ENCODE measurements at regions not wholly inside any gene's neighbourhood (a gene's known extent, or its start where the extent isn't known, plus 50 kb on each side); places are given as distances from the start of the nearest gene placed in this dataset.

DNA sequence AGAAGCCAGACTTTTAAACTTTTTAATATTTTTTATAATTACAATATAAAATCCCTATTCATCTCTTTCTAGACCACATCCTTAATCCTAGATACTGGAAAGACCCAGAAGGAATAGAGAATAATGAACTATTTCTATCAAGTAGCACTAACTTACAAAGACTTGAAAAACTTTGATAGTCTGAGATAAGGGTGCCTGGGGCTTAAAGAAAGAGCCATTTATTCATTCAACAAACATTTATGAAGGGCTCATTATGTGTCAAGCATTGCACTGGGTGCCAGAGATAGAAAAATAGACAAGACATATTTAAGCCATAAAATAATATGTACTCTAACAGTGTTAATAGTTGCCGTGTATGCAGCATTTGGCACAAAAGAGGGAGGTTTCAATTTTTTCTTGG is 178.0 kb upstream of the EMCN start:
- Histone ChIP-seq H3K23ac (ENCODE audit: low read depth, low read length, poor library complexity) (no peak overlapping the region), H3K4ac (ENCODE audit: low read length) (no peak overlapping the region), H2BK5ac (ENCODE audit: low read length) (no peak overlapping the region), H2BK12ac (ENCODE audit: low read length) (no peak overlapping the region), H3K14ac (ENCODE audit: low read length) (no peak overlapping the region), H3K4me2 (ENCODE audit: insufficient read depth, low read length, poor library complexity, severe bottlenecking) (no peak overlapping the region), H2AK5ac (ENCODE audit: low read depth, low read length) (no peak overlapping the region), H3K27ac (replicated peaks; ENCODE audit: low read length) (no peak overlapping the region), H3K18ac (ENCODE audit: low read length) (no peak overlapping the region), H3K27me3 (ENCODE audit: control insufficient read depth in 3 of 3, insufficient read depth in 3 of 3, low read depth in 1 of 3, low read length in 3 of 3) (no peaks in the 10 kb centered on the region), H3K36me3 (replicated peaks in 1 of 2; ENCODE audit: control insufficient read depth in 2 of 2, insufficient read depth in 2 of 2, low read length in 2 of 2) (no peaks in the 10 kb centered on the region), H3K4me3 (ENCODE audit: low read length in 2 of 2) (no peak overlapping the region), H3K4me1 (ENCODE audit: control insufficient read depth in 2 of 2, insufficient read depth in 1 of 2, low read depth in 1 of 2, low read length in 2 of 2) (peaks cover 0 to 1% of the 10 kb centered on the region in 2 donors), H3K9ac (ENCODE audit: low read depth, low read length, poor library complexity) (no peak overlapping the region), H3K9me3 (replicated peaks in 1 of 2; ENCODE audit: control insufficient read depth in 2 of 2, insufficient read depth in 1 of 2, low read depth in 1 of 2, low read length in 2 of 2) (no peaks in the 10 kb centered on the region), H2BK120ac (ENCODE audit: low read depth, low read length) (no peak overlapping the region), H2AFZ (ENCODE audit: low read length) (no peak overlapping the region), H4K8ac (ENCODE audit: low read depth, low read length) (no peak overlapping the region), H3K79me1 (ENCODE audit: low read depth, low read length) (no peaks in the 10 kb centered on the region), H4K91ac (ENCODE audit: low read depth, low read length, poor library complexity) (no peak overlapping the region), H2BK15ac (ENCODE audit: low read length) (no peak overlapping the region)
- no peak for DNase-seq (ENCODE audit: low spot score)
- WGBS, 2 donors (ENCODE audit: extremely low coverage in 2 of 2, insufficient read length in 2 of 2, insufficient replicate concordance in 1 of 2): no CpG with 5 or more reads among the region's 1 CpG

DNA sequence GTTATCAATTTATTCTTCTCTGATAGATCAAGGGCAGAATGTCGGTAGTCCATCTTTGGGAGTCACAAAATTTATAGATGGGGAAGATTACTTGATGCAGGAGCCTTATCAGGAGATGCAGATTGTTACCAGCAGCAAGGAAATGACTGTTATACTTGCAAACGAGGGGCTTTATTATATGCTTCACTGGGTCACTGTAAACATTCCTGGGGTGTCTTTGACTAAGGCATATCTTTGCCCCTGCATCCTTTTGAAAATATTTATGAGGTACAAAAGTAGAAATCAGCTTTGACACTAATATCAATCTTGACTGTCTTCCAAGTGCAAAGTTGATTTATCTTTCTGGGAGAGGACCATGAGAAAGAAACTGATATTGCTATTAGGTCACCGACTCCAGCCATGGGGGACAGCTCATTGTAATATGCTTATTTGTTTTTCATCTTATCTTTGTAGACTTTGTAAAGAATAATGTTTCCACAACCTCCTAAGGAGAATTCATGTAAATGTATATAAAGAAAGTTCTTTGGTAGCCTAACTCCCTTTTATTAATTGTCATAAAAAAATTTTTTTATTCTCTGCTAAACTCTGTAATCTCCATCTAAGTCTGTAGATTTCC is 177.3 kb upstream of the EMCN start:
- DNase-seq (ENCODE audit: low spot score): no peak
- Histone ChIP-seq H3K36me3 (replicated peaks in 1 of 2; ENCODE audit: control insufficient read depth in 2 of 2, insufficient read depth in 2 of 2, low read length in 2 of 2) (no peaks in the 10 kb centered on the region), H2BK12ac (ENCODE audit: low read length) (no peak overlapping the region), H3K79me1 (ENCODE audit: low read depth, low read length) (no peaks in the 10 kb centered on the region), H4K91ac (ENCODE audit: low read depth, low read length, poor library complexity) (no peak overlapping the region), H3K4me3 (ENCODE audit: low read length in 2 of 2) (no peak overlapping the region), H3K18ac (ENCODE audit: low read length) (no peak overlapping the region), H3K23ac (ENCODE audit: low read depth, low read length, poor library complexity) (no peak overlapping the region), H2AK5ac (ENCODE audit: low read depth, low read length) (no peak overlapping the region), H4K8ac (ENCODE audit: low read depth, low read length) (no peak overlapping the region), H2BK120ac (ENCODE audit: low read depth, low read length) (no peak overlapping the region), H2BK5ac (ENCODE audit: low read length) (no peak overlapping the region), H2BK15ac (ENCODE audit: low read length) (no peak overlapping the region), H2AFZ (ENCODE audit: low read length) (no peak overlapping the region), H3K9me3 (replicated peaks in 1 of 2; ENCODE audit: control insufficient read depth in 2 of 2, insufficient read depth in 1 of 2, low read depth in 1 of 2, low read length in 2 of 2) (no peaks in the 10 kb centered on the region), H3K14ac (ENCODE audit: low read length) (no peak overlapping the region), H3K4ac (ENCODE audit: low read length) (no peak overlapping the region), H3K9ac (ENCODE audit: low read depth, low read length, poor library complexity) (no peak overlapping the region), H3K27ac (replicated peaks; ENCODE audit: low read length) (no peak overlapping the region), H3K27me3 (ENCODE audit: control insufficient read depth in 3 of 3, insufficient read depth in 3 of 3, low read depth in 1 of 3, low read length in 3 of 3) (no peaks in the 10 kb centered on the region), H3K4me2 (ENCODE audit: insufficient read depth, low read length, poor library complexity, severe bottlenecking) (no peak overlapping the region), H3K4me1 (ENCODE audit: control insufficient read depth in 2 of 2, insufficient read depth in 1 of 2, low read depth in 1 of 2, low read length in 2 of 2) (peaks cover 0 to 1% of the 10 kb centered on the region in 2 donors)
- no CpG with 5 or more reads among the region's 3 CpGs for WGBS, 2 donors (ENCODE audit: extremely low coverage in 2 of 2, insufficient read length in 2 of 2, insufficient replicate concordance in 1 of 2)

DNA sequence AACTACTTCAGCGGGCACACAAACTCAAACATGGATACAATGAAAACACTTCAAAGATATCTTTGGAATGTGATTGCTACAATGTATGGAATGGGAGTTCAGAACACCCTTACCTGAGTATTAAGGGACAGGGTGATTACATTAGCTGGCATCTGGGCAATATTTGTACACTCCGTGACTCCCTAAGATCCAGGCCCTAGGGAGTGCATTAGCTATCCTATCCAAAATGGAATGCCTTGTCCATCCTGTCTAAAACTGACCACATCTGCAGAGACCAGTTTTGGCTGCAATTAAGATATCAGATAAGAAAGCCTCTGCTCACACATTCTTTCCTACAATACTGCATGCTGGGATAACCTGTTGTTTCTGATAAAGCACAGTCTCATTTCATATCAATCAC is 176.6 kb upstream of the EMCN start:
- Histone ChIP-seq H2AK5ac (ENCODE audit: low read depth, low read length) (no peak overlapping the region), H3K9me3 (replicated peaks in 1 of 2; ENCODE audit: control insufficient read depth in 2 of 2, insufficient read depth in 1 of 2, low read depth in 1 of 2, low read length in 2 of 2) (no peaks in the 10 kb centered on the region), H3K9ac (ENCODE audit: low read depth, low read length, poor library complexity) (no peak overlapping the region), H3K23ac (ENCODE audit: low read depth, low read length, poor library complexity) (no peak overlapping the region), H2BK15ac (ENCODE audit: low read length) (no peak overlapping the region), H3K18ac (ENCODE audit: low read length) (no peak overlapping the region), H3K27ac (replicated peaks; ENCODE audit: low read length) (no peak overlapping the region), H2BK5ac (ENCODE audit: low read length) (no peak overlapping the region), H3K14ac (ENCODE audit: low read length) (no peak overlapping the region), H4K91ac (ENCODE audit: low read depth, low read length, poor library complexity) (no peak overlapping the region), H3K4me1 (ENCODE audit: control insufficient read depth in 2 of 2, insufficient read depth in 1 of 2, low read depth in 1 of 2, low read length in 2 of 2) (peaks cover 0 to 1% of the 10 kb centered on the region in 2 donors), H3K4me2 (ENCODE audit: insufficient read depth, low read length, poor library complexity, severe bottlenecking) (no peak overlapping the region), H3K4me3 (ENCODE audit: low read length in 2 of 2) (no peak overlapping the region), H3K4ac (ENCODE audit: low read length) (no peak overlapping the region), H4K8ac (ENCODE audit: low read depth, low read length) (no peak overlapping the region), H3K79me1 (ENCODE audit: low read depth, low read length) (no peaks in the 10 kb centered on the region), H2AFZ (ENCODE audit: low read length) (no peak overlapping the region), H2BK120ac (ENCODE audit: low read depth, low read length) (no peak overlapping the region), H2BK12ac (ENCODE audit: low read length) (no peak overlapping the region), H3K36me3 (replicated peaks in 1 of 2; ENCODE audit: control insufficient read depth in 2 of 2, insufficient read depth in 2 of 2, low read length in 2 of 2) (no peaks in the 10 kb centered on the region), H3K27me3 (ENCODE audit: control insufficient read depth in 3 of 3, insufficient read depth in 3 of 3, low read depth in 1 of 3, low read length in 3 of 3) (no peaks in the 10 kb centered on the region)
- no peak for DNase-seq (ENCODE audit: low spot score)
- WGBS, 2 donors (ENCODE audit: extremely low coverage in 2 of 2, insufficient read length in 2 of 2, insufficient replicate concordance in 1 of 2): no CpG with 5 or more reads among the region's 2 CpGs

DNA sequence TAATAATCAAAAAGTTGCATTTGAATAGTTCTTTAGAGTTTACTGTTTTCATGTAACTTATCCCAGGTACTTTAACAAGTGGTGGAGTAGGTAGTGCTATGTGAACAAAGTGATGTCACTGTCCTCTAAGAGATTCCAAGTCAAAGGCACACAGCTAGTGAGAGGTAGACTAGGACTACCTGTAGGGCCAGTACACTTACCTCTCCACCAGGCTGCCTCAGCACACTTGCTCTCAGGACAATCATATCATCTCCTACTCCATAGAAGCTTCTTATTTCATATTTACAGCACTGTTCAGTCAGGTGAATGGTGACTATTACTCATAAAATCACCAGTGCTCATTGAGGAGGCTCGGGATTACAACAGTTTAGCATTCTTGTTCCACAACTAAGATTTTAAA is 173.0 kb upstream of the EMCN start:
- no peaks in the 10 kb centered on the region for H3K36me3 ChIP-seq (replicated peaks in 1 of 2; ENCODE audit: control insufficient read depth in 2 of 2, insufficient read depth in 2 of 2, low read length in 2 of 2)
- H2BK120ac ChIP-seq (ENCODE audit: low read depth, low read length): no peak overlapping the region
- H3K9ac ChIP-seq (ENCODE audit: low read depth, low read length, poor library complexity): no peak overlapping the region
- H2BK5ac ChIP-seq (ENCODE audit: low read length): no peak overlapping the region
- no peak for DNase-seq (ENCODE audit: low spot score)
- H3K23ac ChIP-seq (ENCODE audit: low read depth, low read length, poor library complexity): no peak overlapping the region
- H3K18ac ChIP-seq (ENCODE audit: low read length): no peak overlapping the region
- no peak overlapping the region for H3K14ac ChIP-seq (ENCODE audit: low read length)
- H3K9me3 ChIP-seq (replicated peaks in 1 of 2; ENCODE audit: control insufficient read depth in 2 of 2, insufficient read depth in 1 of 2, low read depth in 1 of 2, low read length in 2 of 2): no peaks in the 10 kb centered on the region
- H2AFZ ChIP-seq (ENCODE audit: low read length): no peak overlapping the region
- H3K4me2 ChIP-seq (ENCODE audit: insufficient read depth, low read length, poor library complexity, severe bottlenecking): no peak overlapping the region
- no peak overlapping the region for H3K27ac ChIP-seq (replicated peaks; ENCODE audit: low read length)
- WGBS, 2 donors (ENCODE audit: extremely low coverage in 2 of 2, insufficient read length in 2 of 2, insufficient replicate concordance in 1 of 2): no CpG with 5 or more reads among the region's 1 CpG
- no peak overlapping the region for H2AK5ac ChIP-seq (ENCODE audit: low read depth, low read length)
- H3K4me1 ChIP-seq (ENCODE audit: control insufficient read depth in 2 of 2, insufficient read depth in 1 of 2, low read depth in 1 of 2, low read length in 2 of 2): no peaks in the 10 kb centered on the region
- no peaks in the 10 kb centered on the region for H3K27me3 ChIP-seq (ENCODE audit: control insufficient read depth in 3 of 3, insufficient read depth in 3 of 3, low read depth in 1 of 3, low read length in 3 of 3)
- no peak overlapping the region for H4K91ac ChIP-seq (ENCODE audit: low read depth, low read length, poor library complexity)
- H2BK12ac ChIP-seq (ENCODE audit: low read length): no peak overlapping the region
- no peak overlapping the region for H3K4me3 ChIP-seq (ENCODE audit: low read length in 2 of 2)
- no peaks in the 10 kb centered on the region for H3K79me1 ChIP-seq (ENCODE audit: low read depth, low read length)
- no peak overlapping the region for H2BK15ac ChIP-seq (ENCODE audit: low read length)
- no peak overlapping the region for H3K4ac ChIP-seq (ENCODE audit: low read length)
- H4K8ac ChIP-seq (ENCODE audit: low read depth, low read length): no peak overlapping the region
